Hepatocyte (in vitro differentiated cells): ENCODE measurements at regions not wholly inside any gene's neighbourhood (a gene's known extent, or its start where the extent isn't known, plus 50 kb on each side); places are given as distances from the start of the nearest gene placed in this dataset.

ENCODE experiments used
- EZH2 ChIP-seq: fragments of 200-600 bp; sonication (generic); IDR thresholded peaks from 2 replicates; pipeline ENCODE4 v1.6.1; 2016; ENCODE audit warnings: antibody characterized with exemption, mild to moderate bottlenecking, borderline replicate concordance
- EZH2phosphoT487 ChIP-seq: fragments of 200-600 bp; sonication (generic); IDR thresholded peaks from one replicate; pipeline ENCODE4 v1.6.1; 2018; ENCODE audit warnings: antibody characterized with exemption, mild to moderate bottlenecking, low read depth, moderate library complexity; ENCODE audit not compliant: unreplicated experiment, severe bottlenecking
- TF ChIP-seq, protein P1 (sequence below): fragments of 200-600 bp; sonication (generic); IDR thresholded peaks from 2 replicates; pipeline ENCODE4 v1.5.1; 2016; ENCODE audit warnings: antibody characterized with exemption, mild to moderate bottlenecking; ENCODE audit not compliant: poor library complexity

DNA sequence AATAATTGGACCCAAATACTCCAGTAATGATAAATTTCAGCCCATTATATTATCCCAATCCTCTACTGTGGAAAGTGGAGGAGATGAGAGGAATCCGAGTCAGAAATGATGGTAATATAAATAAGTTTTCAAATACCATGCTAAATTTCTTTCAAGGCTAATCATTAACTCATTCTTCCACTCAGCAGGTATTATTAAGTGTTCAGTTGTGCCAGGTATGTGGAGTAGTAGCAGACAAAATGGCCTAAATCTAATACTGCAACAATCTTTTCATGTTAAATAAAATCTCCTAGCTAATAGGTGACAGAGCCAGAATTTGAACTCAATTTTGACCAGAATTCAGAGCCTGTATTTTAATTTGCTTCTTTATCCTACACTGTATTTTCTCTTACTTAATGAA lies 538.6 kb upstream of the ROBO2 start:
- TF ChIP-seq, protein P1, sequence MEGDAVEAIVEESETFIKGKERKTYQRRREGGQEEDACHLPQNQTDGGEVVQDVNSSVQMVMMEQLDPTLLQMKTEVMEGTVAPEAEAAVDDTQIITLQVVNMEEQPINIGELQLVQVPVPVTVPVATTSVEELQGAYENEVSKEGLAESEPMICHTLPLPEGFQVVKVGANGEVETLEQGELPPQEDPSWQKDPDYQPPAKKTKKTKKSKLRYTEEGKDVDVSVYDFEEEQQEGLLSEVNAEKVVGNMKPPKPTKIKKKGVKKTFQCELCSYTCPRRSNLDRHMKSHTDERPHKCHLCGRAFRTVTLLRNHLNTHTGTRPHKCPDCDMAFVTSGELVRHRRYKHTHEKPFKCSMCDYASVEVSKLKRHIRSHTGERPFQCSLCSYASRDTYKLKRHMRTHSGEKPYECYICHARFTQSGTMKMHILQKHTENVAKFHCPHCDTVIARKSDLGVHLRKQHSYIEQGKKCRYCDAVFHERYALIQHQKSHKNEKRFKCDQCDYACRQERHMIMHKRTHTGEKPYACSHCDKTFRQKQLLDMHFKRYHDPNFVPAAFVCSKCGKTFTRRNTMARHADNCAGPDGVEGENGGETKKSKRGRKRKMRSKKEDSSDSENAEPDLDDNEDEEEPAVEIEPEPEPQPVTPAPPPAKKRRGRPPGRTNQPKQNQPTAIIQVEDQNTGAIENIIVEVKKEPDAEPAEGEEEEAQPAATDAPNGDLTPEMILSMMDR: no peak
- TF ChIP-seq EZH2phosphoT487 (no peak), EZH2 (no peak)
